Cerebellar cortex (tissue), 1 donor: ENCODE measurements at regions not wholly inside any gene's neighbourhood (a gene's known extent, or its start where the extent isn't known, plus 50 kb on each side); places are given as distances from the start of the nearest gene placed in this dataset.

Experiments
- DNase-seq: peaks from one replicate; pipeline ENCODE4 v3.0.0-alpha.2; 2015; ENCODE audit warnings: low spot score

- DNase-seq: no peak
Measured at GRCh38 chr3:118435851-118436350, 598.7 kb downstream of the IGSF11 start.

- DNase-seq: no peak
Measured at GRCh38 chr3:118436697-118437262, 597.9 kb downstream of the IGSF11 start.

GRCh38 chr3:118445036-118445435 is 589.6 kb downstream of the IGSF11 start:
- no peak for DNase-seq

GRCh38 chr3:118447339-118447738 is 587.3 kb downstream of the IGSF11 start:
- DNase-seq: no peak

GRCh38 chr3:118466795-118467330 is 567.8 kb downstream of the IGSF11 start:
- DNase-seq: no peak

GRCh38 chr3:118468801-118469200 is 565.8 kb downstream of the IGSF11 start:
- DNase-seq: no peak

GRCh38 chr3:118472586-118472985 is 562.1 kb downstream of the IGSF11 start:
- DNase-seq: no peak

GRCh38 chr3:118473343-118473742 is 561.3 kb downstream of the IGSF11 start:
- no peak for DNase-seq

- DNase-seq: no peak
Measured at GRCh38 chr3:118476885-118477618, 557.6 kb downstream of the IGSF11 start.

- DNase-seq: no peak
Measured at GRCh38 chr3:118477768-118478167, 556.9 kb downstream of the IGSF11 start.

GRCh38 chr3:118478706-118479276 is 555.9 kb downstream of the IGSF11 start:
- no peak for DNase-seq

- DNase-seq: no peak
Measured at GRCh38 chr3:118479376-118479775, 555.3 kb downstream of the IGSF11 start.

- DNase-seq: no peak
Measured at GRCh38 chr3:118480101-118480860, 554.4 kb downstream of the IGSF11 start.

GRCh38 chr3:118485693-118486092 is 549.0 kb downstream of the IGSF11 start:
- no peak for DNase-seq

GRCh38 chr3:118487734-118488133 is 546.9 kb downstream of the IGSF11 start:
- no peak for DNase-seq

- no peak for DNase-seq
Measured at GRCh38 chr3:118488732-118489131, 545.9 kb downstream of the IGSF11 start.

- DNase-seq: no peak
Measured at GRCh38 chr3:118495206-118495605, 539.4 kb downstream of the IGSF11 start.

GRCh38 chr3:118497274-118497673 is 537.4 kb downstream of the IGSF11 start:
- DNase-seq: no peak

- no peak for DNase-seq
Measured at GRCh38 chr3:118501152-118501551, 533.5 kb downstream of the IGSF11 start.

- DNase-seq: no peak
Measured at GRCh38 chr3:118504906-118505305, 529.7 kb downstream of the IGSF11 start.

- DNase-seq: no peak
Measured at GRCh38 chr3:118505784-118506183, 528.9 kb downstream of the IGSF11 start.

GRCh38 chr3:118511402-118511801 is 523.2 kb downstream of the IGSF11 start:
- no peak for DNase-seq
